GM13976 (cell line): ENCODE measurements at regions not wholly inside any gene's neighbourhood (a gene's known extent, or its start where the extent isn't known, plus 50 kb on each side); places are given as distances from the start of the nearest gene placed in this dataset.
"Not testable (repeated sequence)": the region's sequence is repeated elsewhere in the genome, so short reads cannot be mapped to it uniquely, and the experiment has no call there.

Experiments used
- DNase-seq: peaks from one replicate; pipeline ENCODE4 v3.0.0; 2012; ENCODE audit warnings: low spot score
- CTCF ChIP-seq: IDR thresholded peaks from 2 replicates; pipeline ENCODE4 v1.5.1; 2012; ENCODE audit warnings: borderline replicate concordance, mild to moderate bottlenecking; ENCODE audit not compliant: insufficient read depth; ENCODE audit errors: extremely low read depth, missing control alignments, control extremely low read depth
- in situ Hi-C: fragments of 300-500 bp; cut with MboI; formaldehyde crosslinking; loops from one replicate; pipeline ENCODE4 v1.12.0; 2022; ENCODE audit warnings: low sequenced_read_pairs, mixed read lengths, inconsistent platforms; ENCODE audit not compliant: unreplicated experiment

GRCh38 chrX:40530509-40530908 lies 50.3 kb upstream of the ATP6AP2 start:
- DNase-seq = no peak
- no peak for TF ChIP-seq CTCF
- in situ Hi-C loops = no loop called here

GRCh38 chrX:40527543-40527942 lies 53.2 kb upstream of the ATP6AP2 start:
- no peak for TF ChIP-seq CTCF
- DNase-seq = no peak
- in situ Hi-C loops = no loop called here

GRCh38 chrX:40526412-40526811 lies 54.4 kb upstream of the ATP6AP2 start:
- no peak for TF ChIP-seq CTCF
- DNase-seq = no peak
- in situ Hi-C loops = no loop called here

- in situ Hi-C loops, DNase-seq: not testable (repeated sequence)
These were observed 54.9 kb upstream of the ATP6AP2 start for GRCh38 chrX:40525901-40526300.

- no peak for TF ChIP-seq CTCF
- DNase-seq = no peak
- in situ Hi-C loops = no loop called here
These were observed 56.3 kb upstream of the ATP6AP2 start for GRCh38 chrX:40524423-40524822.

GRCh38 chrX:40523852-40524251 lies 56.9 kb upstream of the ATP6AP2 start:
- DNase-seq = no peak
- in situ Hi-C loops = no loop called here
- TF ChIP-seq CTCF = no peak

- in situ Hi-C loops = no loop called here
- DNase-seq = no peak
- TF ChIP-seq CTCF = no peak
These were observed 58.8 kb upstream of the ATP6AP2 start for GRCh38 chrX:40521868-40522450.
